ENCODE measurements at regions not wholly inside any gene's neighbourhood (a gene's known extent, or its start where the extent isn't known, plus 50 kb on each side); places are given as distances from the start of the nearest gene placed in this dataset.

- no peak for TF ChIP-seq CTCF (IDR thresholded peaks at IDR 0.05; ENCODE audit: low read depth, low read length)
- TF ChIP-seq POLR2A (IDR thresholded peaks at IDR 0.05; ENCODE audit: extremely low read depth, insufficient read length), result no peak
- TF ChIP-seq MYC (IDR thresholded peaks at IDR 0.05; ENCODE audit: low read depth, low read length), result no peak
- no peak for TF ChIP-seq MAX (IDR thresholded peaks at IDR 0.05; ENCODE audit: low read depth, low read length)
Observed at GRCh38 chr16:64130140-64130539, 991.7 kb downstream of the CDH11 start.
